Peyer's patch (tissue), 4 donors: ENCODE measurements at regions not wholly inside any gene's neighbourhood (a gene's known extent, or its start where the extent isn't known, plus 50 kb on each side); places are given as distances from the start of the nearest gene placed in this dataset.

Experiments
- POLR2A ChIP-seq, 2 donors: fragments of 450-650 bp; IDR thresholded peaks; one replicate each; pipeline ENCODE4 v1.5.1; 2017; ENCODE audit warnings: antibody characterized with exemption in 2 of 2, mild to moderate bottlenecking in 2 of 2, moderate library complexity in 2 of 2
- TF ChIP-seq, protein P1 (sequence below), 6 experiments: fragments of 450-650 bp in 4 of 6; fragments of 200-600 bp in 2 of 6; sonication (generic) in 1 of 6; IDR thresholded peaks; one replicate each; pipeline ENCODE4 v1.5.1; 2017 to 2019; ENCODE audit warnings: antibody characterized with exemption in 6 of 6, mild to moderate bottlenecking in 3 of 6, moderate library complexity in 1 of 6

DNA sequence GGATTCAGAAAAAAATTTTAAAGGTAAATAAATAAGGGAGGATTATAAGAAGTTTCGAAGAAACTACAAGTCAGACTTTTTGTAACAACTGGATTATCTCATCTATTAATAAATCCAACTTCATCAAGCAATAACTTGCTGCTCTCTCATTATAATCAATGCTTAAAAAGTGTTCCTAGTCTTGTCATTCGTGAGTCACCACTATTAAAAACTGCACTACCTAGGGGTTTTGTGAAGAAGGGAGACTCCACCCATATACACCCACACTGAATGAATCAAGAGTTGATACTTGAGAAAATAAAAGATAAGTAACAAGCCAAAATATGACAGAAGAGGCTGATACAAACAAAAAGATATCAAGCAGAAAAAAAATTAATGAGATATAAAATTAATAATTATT is 360.5 kb downstream of the ZNF674 start:
- TF ChIP-seq, protein P1, sequence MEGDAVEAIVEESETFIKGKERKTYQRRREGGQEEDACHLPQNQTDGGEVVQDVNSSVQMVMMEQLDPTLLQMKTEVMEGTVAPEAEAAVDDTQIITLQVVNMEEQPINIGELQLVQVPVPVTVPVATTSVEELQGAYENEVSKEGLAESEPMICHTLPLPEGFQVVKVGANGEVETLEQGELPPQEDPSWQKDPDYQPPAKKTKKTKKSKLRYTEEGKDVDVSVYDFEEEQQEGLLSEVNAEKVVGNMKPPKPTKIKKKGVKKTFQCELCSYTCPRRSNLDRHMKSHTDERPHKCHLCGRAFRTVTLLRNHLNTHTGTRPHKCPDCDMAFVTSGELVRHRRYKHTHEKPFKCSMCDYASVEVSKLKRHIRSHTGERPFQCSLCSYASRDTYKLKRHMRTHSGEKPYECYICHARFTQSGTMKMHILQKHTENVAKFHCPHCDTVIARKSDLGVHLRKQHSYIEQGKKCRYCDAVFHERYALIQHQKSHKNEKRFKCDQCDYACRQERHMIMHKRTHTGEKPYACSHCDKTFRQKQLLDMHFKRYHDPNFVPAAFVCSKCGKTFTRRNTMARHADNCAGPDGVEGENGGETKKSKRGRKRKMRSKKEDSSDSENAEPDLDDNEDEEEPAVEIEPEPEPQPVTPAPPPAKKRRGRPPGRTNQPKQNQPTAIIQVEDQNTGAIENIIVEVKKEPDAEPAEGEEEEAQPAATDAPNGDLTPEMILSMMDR (IDR thresholded peaks at IDR 0.05): no peak
- no peak for TF ChIP-seq POLR2A (IDR thresholded peaks at IDR 0.05)
